GM12892 (cell line): ENCODE measurements at regions not wholly inside any gene's neighbourhood (a gene's known extent, or its start where the extent isn't known, plus 50 kb on each side); places are given as distances from the start of the nearest gene placed in this dataset.

Experiments
- POLR2A ChIP-seq: IDR thresholded peaks from 2 replicates; pipeline ENCODE4 v1.6.1; 2011; ENCODE audit warnings: low read depth, low read length, control low read depth
- POLR2AphosphoS5 ChIP-seq: IDR thresholded peaks from 2 replicates; pipeline ENCODE4 v1.6.1; 2011; ENCODE audit warnings: low read depth, low read length, control low read depth

- TF ChIP-seq POLR2AphosphoS5, result no peak
- no peak for TF ChIP-seq POLR2A
Observed at GRCh38 chr15:39131609-39132008, 449.3 kb upstream of the THBS1 start.
